Hepatocyte (in vitro differentiated cells): ENCODE measurements at regions not wholly inside any gene's neighbourhood (a gene's known extent, or its start where the extent isn't known, plus 50 kb on each side); places are given as distances from the start of the nearest gene placed in this dataset.

ENCODE experiments used
- DNase-seq: peaks from one replicate; pipeline ENCODE4 v3.0.0-alpha.2; 2016; ENCODE audit warnings: low spot score
- H2AFZ ChIP-seq: fragments of 200-600 bp; sonication (generic); 2 replicates; pipeline ENCODE4 v1.6.0; 2016; ENCODE audit warnings: antibody characterized with exemption, mild to moderate bottlenecking
- H3K27ac ChIP-seq: fragments of 200-600 bp; sonication (generic); 2 replicates; pipeline ENCODE4 v1.5.1; 2016; ENCODE audit warnings: mild to moderate bottlenecking
- H3K27me3 ChIP-seq: fragments of 200-600 bp; sonication (generic); 2 replicates; pipeline ENCODE4 v1.6.1; 2016
- H3K36me3 ChIP-seq: fragments of 200-600 bp; sonication (generic); replicated peaks from 2 replicates; pipeline ENCODE4 v1.5.1; 2016; ENCODE audit warnings: low read depth; ENCODE audit not compliant: insufficient read depth
- H3K4me1 ChIP-seq: fragments of 200-600 bp; sonication (generic); 2 replicates; pipeline ENCODE4 v1.5.1; 2016; ENCODE audit warnings: mild to moderate bottlenecking, moderate library complexity; ENCODE audit not compliant: insufficient read depth
- H3K4me2 ChIP-seq: fragments of 200-600 bp; sonication (generic); 2 replicates; pipeline ENCODE4 v1.6.0; 2016
- H3K4me3 ChIP-seq: fragments of 200-600 bp; sonication (generic); 2 replicates; pipeline ENCODE4 v1.5.1; 2016; ENCODE audit warnings: mild to moderate bottlenecking
- H3K79me2 ChIP-seq: fragments of 200-600 bp; sonication (generic); 2 replicates; pipeline ENCODE4 v1.6.0; 2017; ENCODE audit warnings: mild to moderate bottlenecking
- H3K9me2 ChIP-seq: fragments of 200-600 bp; sonication (generic); replicated peaks from 2 replicates; pipeline ENCODE4 v1.6.0; 2017; ENCODE audit warnings: mild to moderate bottlenecking; ENCODE audit not compliant: insufficient read depth
- H3K9me3 ChIP-seq: fragments of 200-600 bp; sonication (generic); 2 replicates; pipeline ENCODE4 v1.5.1; 2016; ENCODE audit warnings: low read depth, mild to moderate bottlenecking
- H4K20me1 ChIP-seq: fragments of 200-600 bp; sonication (generic); 2 replicates; pipeline ENCODE4 v1.6.0; 2016; ENCODE audit warnings: mild to moderate bottlenecking; ENCODE audit not compliant: insufficient read depth, poor library complexity, severe bottlenecking
- CTCF ChIP-seq: fragments of 200-600 bp; sonication (generic); IDR thresholded peaks from 2 replicates; pipeline ENCODE4 v1.5.1; 2016; ENCODE audit warnings: antibody characterized with exemption, mild to moderate bottlenecking; ENCODE audit not compliant: poor library complexity
- EZH2 ChIP-seq: fragments of 200-600 bp; sonication (generic); IDR thresholded peaks from 2 replicates; pipeline ENCODE4 v1.6.1; 2016; ENCODE audit warnings: antibody characterized with exemption, mild to moderate bottlenecking, borderline replicate concordance
- EZH2phosphoT487 ChIP-seq: fragments of 200-600 bp; sonication (generic); IDR thresholded peaks from one replicate; pipeline ENCODE4 v1.6.1; 2018; ENCODE audit warnings: antibody characterized with exemption, mild to moderate bottlenecking, low read depth, moderate library complexity; ENCODE audit not compliant: unreplicated experiment, severe bottlenecking
- WGBS: methylation state at CpG from one replicate; pipeline ENCODE4 v1.1.6; 2016; ENCODE audit warnings: low lambda C conversion rate; ENCODE audit errors: missing lambda C conversion rate; 5-methylcytosine and 5-hydroxymethylcytosine counted together

GRCh38 chr13:33764716-33765115, 53.2 kb upstream of the RFC3 start:
- no peaks in the 10 kb centered on the region for H3K36me3 ChIP-seq
- no peaks in the 10 kb centered on the region for H3K9me3 ChIP-seq
- WGBS, result 87% methylated on average over 3 of the region's 3 CpGs
- H4K20me1 ChIP-seq, result no peaks in the 10 kb centered on the region
- no peak for DNase-seq
- H3K4me3 ChIP-seq, result no peak overlapping the region
- H3K9me2 ChIP-seq, result no peaks in the 10 kb centered on the region
- no peak overlapping the region for H2AFZ ChIP-seq
- H3K79me2 ChIP-seq, result no peaks in the 10 kb centered on the region
- H3K27ac ChIP-seq, result no peak overlapping the region
- H3K4me2 ChIP-seq, result no peak overlapping the region
- no peaks in the 10 kb centered on the region for H3K27me3 ChIP-seq
- H3K4me1 ChIP-seq, result no peaks in the 10 kb centered on the region
- no peak for TF ChIP-seq EZH2
- TF ChIP-seq EZH2phosphoT487, result no peak
- no peak for TF ChIP-seq CTCF

GRCh38 chr13:33766329-33767123, 51.4 kb upstream of the RFC3 start:
- Histone ChIP-seq H4K20me1 (no peaks in the 10 kb centered on the region), H2AFZ (no peak overlapping the region), H3K79me2 (no peaks in the 10 kb centered on the region), H3K27me3 (no peaks in the 10 kb centered on the region), H3K36me3 (no peaks in the 10 kb centered on the region), H3K9me3 (no peaks in the 10 kb centered on the region), H3K4me2 (no peak overlapping the region), H3K4me1 (no peaks in the 10 kb centered on the region), H3K27ac (no peak overlapping the region), H3K4me3 (no peak overlapping the region), H3K9me2 (no peaks in the 10 kb centered on the region)
- DNase-seq, result no peak
- 94% methylated on average over 5 of the region's 5 CpGs for WGBS
- TF ChIP-seq EZH2phosphoT487 (no peak), EZH2 (no peak)

GRCh38 chr13:33767140-33767539, 50.8 kb upstream of the RFC3 start:
- Histone ChIP-seq H3K9me2 (no peaks in the 10 kb centered on the region), H3K79me2 (no peaks in the 10 kb centered on the region), H3K27me3 (no peaks in the 10 kb centered on the region), H4K20me1 (no peaks in the 10 kb centered on the region), H2AFZ (no peak overlapping the region), H3K4me3 (no peak overlapping the region), H3K4me1 (no peaks in the 10 kb centered on the region), H3K4me2 (no peak overlapping the region), H3K36me3 (no peaks in the 10 kb centered on the region), H3K27ac (no peak overlapping the region), H3K9me3 (no peaks in the 10 kb centered on the region)
- WGBS, result 93% methylated on average over 2 of the region's 2 CpGs
- TF ChIP-seq EZH2phosphoT487, result no peak
- TF ChIP-seq CTCF, result no peak
- no peak for TF ChIP-seq EZH2
- DNase-seq, result no peak
